Ovary (tissue), 7 donors: ENCODE measurements at regions not wholly inside any gene's neighbourhood (a gene's known extent, or its start where the extent isn't known, plus 50 kb on each side); places are given as distances from the start of the nearest gene placed in this dataset.

ENCODE experiments used
- DNase-seq, 5 donors: peaks; one replicate each; pipeline ENCODE4 v3.0.0-alpha.2; 2019 to 2020
- H3K27ac ChIP-seq, 2 donors: fragments of 200-600 bp; one replicate each; pipeline versions ENCODE4 v1.5.1 to v1.8.0; 2019 to 2022
- H3K27me3 ChIP-seq: fragments of 200-600 bp; one replicate; pipeline ENCODE4 v1.8.0; 2022
- H3K36me3 ChIP-seq: fragments of 200-600 bp; sonication (generic); one replicate; pipeline ENCODE4 v1.5.1; 2019
- H3K4me1 ChIP-seq: one replicate; pipeline ENCODE4 v1.8.1; 2013; ENCODE audit warnings: mild to moderate bottlenecking, moderate library complexity; ENCODE audit not compliant: insufficient read depth
- H3K4me3 ChIP-seq: fragments of 200-600 bp; sonication (generic); one replicate; pipeline ENCODE4 v1.5.1; 2017
- H3K9me3 ChIP-seq, 2 donors: fragments of 200-600 bp in 1 of 2; sonication (generic) in 1 of 2; one replicate each; pipeline versions ENCODE4 v1.5.1 to v1.8.1; 2013 to 2019; ENCODE audit warnings: mild to moderate bottlenecking in 1 of 2, moderate library complexity in 1 of 2
- EP300 ChIP-seq: sonication (generic); formaldehyde crosslinking; IDR thresholded peaks from one replicate; pipeline ENCODE4 v1.6.1; 2017; ENCODE audit warnings: antibody characterized with exemption
- POLR2A ChIP-seq: fragments of 450-650 bp; IDR thresholded peaks from one replicate; pipeline ENCODE4 v1.6.1; 2017; ENCODE audit warnings: antibody characterized with exemption, mild to moderate bottlenecking, moderate library complexity
- WGBS, 3 donors: extraction: QIAGEN DNeasy Blood & Tissue Kit in 1 of 3; methylation state at CpG; one replicate each; pipeline versions ENCODE4 v1.1.5 to v1.1.7; 2013 to 2017; 5-methylcytosine and 5-hydroxymethylcytosine counted together
- intact Hi-C, 4 donors: fragments of 100-400 bp; cut with DNase I; formaldehyde crosslinking; loops; one replicate each; pipeline versions ENCODE4 v1.11.0 to v1.15.1; 2022 to 2023
- TF ChIP-seq, protein P1 (sequence below), 3 donors: fragments of 450-650 bp in 2 of 3; fragments of 200-600 bp in 1 of 3; IDR thresholded peaks; one replicate each; pipeline versions ENCODE4 v1.5.1 to v1.8.0; 2016 to 2022; ENCODE audit warnings: antibody characterized with exemption in 3 of 3, mild to moderate bottlenecking in 1 of 3
- donor health status: DM: no; HTN: no; CAD: no; lungs with moderate emphysema.
- donor health status: DM: no; HTN: no; CAD: no.
- donor health status: Bipolar disorder and iron deficiency.
- donor health status: DM: no; HTN: no; CAD: no.
- donor health status: DM: yes; HTN: yes; CAD: no.

DNA sequence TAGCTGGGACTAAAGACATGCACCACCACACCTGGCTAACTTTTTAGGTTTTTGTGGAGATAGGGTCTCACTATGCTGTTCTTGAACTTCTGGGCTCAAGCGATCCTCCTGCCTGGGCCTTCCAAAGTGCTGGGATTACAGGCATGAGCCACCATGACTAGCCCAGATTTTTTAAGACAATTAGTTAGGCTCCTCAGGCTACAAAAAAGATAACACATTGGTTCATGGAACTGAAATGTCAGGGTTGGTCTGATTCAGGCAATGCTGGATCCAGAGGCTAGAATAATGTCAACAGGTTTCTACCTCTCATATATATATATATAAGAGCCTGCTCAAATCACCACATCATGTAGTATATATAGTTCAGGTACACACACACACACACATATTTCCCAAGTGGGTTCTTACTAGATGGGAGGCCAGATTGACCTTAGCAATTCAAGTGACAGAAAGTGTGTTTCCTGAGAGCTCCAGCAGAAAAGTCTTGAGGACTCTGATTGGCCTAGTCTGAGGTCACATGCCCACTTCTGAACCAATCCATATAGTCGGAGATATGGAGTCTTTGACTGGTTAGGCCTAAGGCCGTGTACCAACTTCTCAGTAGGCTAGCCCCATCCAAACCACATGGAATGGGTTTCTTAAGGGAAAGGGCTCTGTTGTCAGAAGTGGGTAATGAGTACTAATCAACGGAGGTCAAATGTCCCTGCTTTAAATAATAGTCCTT, 72.6 kb upstream of the LAPTM4A start:
- H3K27me3 ChIP-seq, result no peaks in the 10 kb centered on the region
- H3K36me3 ChIP-seq, result no peaks in the 10 kb centered on the region
- DNase-seq, result no peak
- no peak overlapping the region for H3K27ac ChIP-seq
- TF ChIP-seq POLR2A (no peak), EP300 (no peak)
- TF ChIP-seq, protein P1, sequence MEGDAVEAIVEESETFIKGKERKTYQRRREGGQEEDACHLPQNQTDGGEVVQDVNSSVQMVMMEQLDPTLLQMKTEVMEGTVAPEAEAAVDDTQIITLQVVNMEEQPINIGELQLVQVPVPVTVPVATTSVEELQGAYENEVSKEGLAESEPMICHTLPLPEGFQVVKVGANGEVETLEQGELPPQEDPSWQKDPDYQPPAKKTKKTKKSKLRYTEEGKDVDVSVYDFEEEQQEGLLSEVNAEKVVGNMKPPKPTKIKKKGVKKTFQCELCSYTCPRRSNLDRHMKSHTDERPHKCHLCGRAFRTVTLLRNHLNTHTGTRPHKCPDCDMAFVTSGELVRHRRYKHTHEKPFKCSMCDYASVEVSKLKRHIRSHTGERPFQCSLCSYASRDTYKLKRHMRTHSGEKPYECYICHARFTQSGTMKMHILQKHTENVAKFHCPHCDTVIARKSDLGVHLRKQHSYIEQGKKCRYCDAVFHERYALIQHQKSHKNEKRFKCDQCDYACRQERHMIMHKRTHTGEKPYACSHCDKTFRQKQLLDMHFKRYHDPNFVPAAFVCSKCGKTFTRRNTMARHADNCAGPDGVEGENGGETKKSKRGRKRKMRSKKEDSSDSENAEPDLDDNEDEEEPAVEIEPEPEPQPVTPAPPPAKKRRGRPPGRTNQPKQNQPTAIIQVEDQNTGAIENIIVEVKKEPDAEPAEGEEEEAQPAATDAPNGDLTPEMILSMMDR (IDR thresholded peaks at IDR 0.05), result no peak
- intact Hi-C loops, result no loop called here
- no peaks in the 10 kb centered on the region for H3K9me3 ChIP-seq
- no peak overlapping the region for H3K4me3 ChIP-seq
- WGBS, 3 donors, result 94% methylated on average over 4 of the region's 4 CpGs
- no peaks in the 10 kb centered on the region for H3K4me1 ChIP-seq

- 90 to 95% (median 91%) methylated on average over 5 of the region's 5 CpGs for WGBS, 3 donors
- intact Hi-C loops, result no loop called here
- H3K4me3 ChIP-seq, result no peak overlapping the region
- no peaks in the 10 kb centered on the region for H3K4me1 ChIP-seq
- TF ChIP-seq, protein P1 (IDR thresholded peaks at IDR 0.05), result no peak
- TF ChIP-seq POLR2A (no peak), EP300 (no peak)
- no peaks in the 10 kb centered on the region for H3K36me3 ChIP-seq
- no peaks in the 10 kb centered on the region for H3K9me3 ChIP-seq
- DNase-seq, result no peak
- no peak overlapping the region for H3K27ac ChIP-seq
- no peaks in the 10 kb centered on the region for H3K27me3 ChIP-seq
Measured at GRCh38 chr2:20122864-20123263, 71.4 kb upstream of the LAPTM4A start.

DNA sequence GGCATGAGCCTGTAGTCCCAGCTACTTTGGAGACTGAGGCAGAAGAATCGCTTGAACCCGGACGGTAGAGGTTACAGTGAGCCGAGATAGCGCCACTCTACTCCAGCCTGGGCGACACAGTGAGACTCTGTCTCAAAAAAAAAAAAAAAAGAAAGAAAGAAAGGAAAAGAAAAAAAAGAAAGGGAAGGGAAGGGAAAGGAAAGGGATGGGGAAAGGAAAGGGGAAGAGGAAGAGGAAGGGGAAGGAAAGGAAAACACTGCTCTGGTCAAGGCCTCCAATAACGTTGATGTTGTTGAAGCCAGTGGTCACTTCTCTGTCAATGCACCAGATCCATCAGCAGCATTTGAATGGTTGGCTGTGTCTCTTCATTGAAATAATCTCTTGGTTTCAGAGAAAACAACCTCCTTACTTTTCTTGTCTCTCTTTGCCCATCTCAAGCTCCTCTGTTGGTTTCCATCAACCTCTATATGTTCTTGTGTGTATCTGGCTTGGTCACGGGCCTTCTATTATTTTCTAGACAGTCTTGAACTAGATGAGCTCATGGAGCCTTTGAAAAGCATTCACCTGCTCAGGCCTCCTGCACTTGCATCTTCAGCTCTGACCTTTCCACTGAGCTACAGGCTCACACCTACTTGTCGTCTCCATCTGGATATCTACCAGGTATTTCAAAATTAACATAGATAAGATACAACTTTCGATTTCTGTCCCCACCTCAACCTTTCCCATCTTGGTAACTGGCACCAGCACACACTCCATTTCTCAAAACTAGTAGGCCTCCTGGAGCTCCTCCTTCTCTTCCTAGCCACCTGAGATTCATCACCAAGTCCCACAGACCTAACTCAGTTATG, 69.4 kb upstream of the LAPTM4A start:
- no peak overlapping the region for H3K4me3 ChIP-seq
- no peaks in the 10 kb centered on the region for H3K27me3 ChIP-seq
- TF ChIP-seq POLR2A, result no peak
- TF ChIP-seq, protein P1 (IDR thresholded peaks at IDR 0.05), result no peak
- TF ChIP-seq EP300, result no peak
- H3K9me3 ChIP-seq, result no peaks in the 10 kb centered on the region
- intact Hi-C loops, result no loop called here
- H3K27ac ChIP-seq, result no peak overlapping the region
- no peaks in the 10 kb centered on the region for H3K4me1 ChIP-seq
- DNase-seq, result no peak
- WGBS, 3 donors, result 90 to 93% (median 92%) methylated on average over 10 of the region's 10 CpGs
- no peaks in the 10 kb centered on the region for H3K36me3 ChIP-seq

- TF ChIP-seq, protein P1 (IDR thresholded peaks at IDR 0.05), result no peak
- TF ChIP-seq EP300 (no peak), POLR2A (no peak)
- Histone ChIP-seq H3K27ac (no peak overlapping the region), H3K4me3 (no peak overlapping the region), H3K27me3 (no peaks in the 10 kb centered on the region), H3K4me1 (no peaks in the 10 kb centered on the region), H3K9me3 (no peaks in the 10 kb centered on the region), H3K36me3 (no peaks in the 10 kb centered on the region)
- no peak for DNase-seq
- WGBS, 3 donors, result 63 to 74% (median 71%) methylated on average over 8 of the region's 8 CpGs
- intact Hi-C loops, result no loop called here
Measured at GRCh38 chr2:20118051-20118450, 66.6 kb upstream of the LAPTM4A start.
